ENCODE measurements at regions not wholly inside any gene's neighbourhood (a gene's known extent, or its start where the extent isn't known, plus 50 kb on each side); places are given as distances from the start of the nearest gene placed in this dataset.

DNA sequence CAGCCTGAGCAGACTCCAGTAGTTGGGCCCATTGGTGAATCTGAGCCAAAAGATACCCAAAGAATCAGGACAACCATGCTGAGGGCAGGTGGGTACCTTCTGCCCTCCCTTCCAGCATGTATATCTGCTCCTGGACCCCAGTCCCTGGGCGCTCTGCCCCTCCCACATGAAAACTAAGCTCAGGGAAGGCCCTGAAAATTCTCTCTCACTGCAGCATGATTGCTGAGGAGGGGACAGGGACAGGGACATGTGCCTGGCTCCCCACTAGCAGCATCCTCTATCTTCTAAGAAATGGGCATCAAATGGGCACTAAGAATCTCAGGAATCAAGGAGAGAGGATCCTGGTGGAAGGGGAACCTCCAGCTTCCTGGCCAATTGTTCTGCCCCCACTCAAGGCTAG, 446.0 kb downstream of the MATN1 start:
- H3K9ac ChIP-seq (ENCODE audit: low read length), result no peak overlapping the region
- intact Hi-C loops (cut with micrococcal nuclease), result no loop called here
- H3K9me3 ChIP-seq (ENCODE audit: control insufficient read depth in 1 of 2, insufficient read depth in 1 of 2, low read depth in 1 of 2, low read length in 2 of 2), result no peaks in the 10 kb centered on the region
- H2AFZ ChIP-seq (ENCODE audit: low read depth, low read length, poor library complexity, severe bottlenecking), result no peak overlapping the region
- CTCF ChIA-PET, result no interaction called here
- no peaks in the 10 kb centered on the region for H3K79me2 ChIP-seq (ENCODE audit: insufficient read depth, low read length)
- BruUV-seq (replicated peaks), result no TSS peak
- H3K9me2 ChIP-seq (ENCODE audit: insufficient read depth), result no peaks in the 10 kb centered on the region
- no peak overlapping the region for H3K4me3 ChIP-seq (replicated peaks in 1 of 2; ENCODE audit: low read depth in 1 of 2, low read length in 2 of 2)
- no peaks in the 10 kb centered on the region for H3K36me3 ChIP-seq (ENCODE audit: control insufficient read depth in 1 of 2, insufficient read depth in 2 of 2, low read length in 2 of 2)
- RAD21 ChIA-PET (ENCODE audit: low non-redundant PET in 1 of 2, low total read pairs in 2 of 2, uncharacterized antibody in 2 of 2, unreplicated experiment in 2 of 2), result no interaction called here
- TF ChIP-seq, protein P1, sequence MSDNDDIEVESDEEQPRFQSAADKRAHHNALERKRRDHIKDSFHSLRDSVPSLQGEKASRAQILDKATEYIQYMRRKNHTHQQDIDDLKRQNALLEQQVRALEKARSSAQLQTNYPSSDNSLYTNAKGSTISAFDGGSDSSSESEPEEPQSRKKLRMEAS (IDR thresholded peaks at IDR 0.05), result no peak
- TF ChIP-seq SRF (IDR thresholded peaks at IDR 0.05; ENCODE audit: low read depth) (no peak), POLR2AphosphoS5 (IDR thresholded peaks at IDR 0.05; ENCODE audit: low read depth, low read length) (no peak), FOSL1 (IDR thresholded peaks at IDR 0.05; ENCODE audit: low read depth) (no peak), TCF7L2 (IDR thresholded peaks at IDR 0.05; ENCODE audit: borderline replicate concordance, extremely low read depth, insufficient read depth, insufficient read length) (no peak), EZH2phosphoT487 (IDR thresholded peaks at IDR 0.05; ENCODE audit: borderline replicate concordance) (no peak), EGR1 (IDR thresholded peaks at IDR 0.05; ENCODE audit: low read depth) (no peak), ZNF274 (IDR thresholded peaks at IDR 0.05; ENCODE audit: low read depth, low read length) (no peak), ZFX (IDR thresholded peaks at IDR 0.05) (no peak), JUND (IDR thresholded peaks at IDR 0.05) (no peak), CBX3 (IDR thresholded peaks at IDR 0.05; ENCODE audit: low read depth) (no peak)
- TF ChIP-seq, protein P2, sequence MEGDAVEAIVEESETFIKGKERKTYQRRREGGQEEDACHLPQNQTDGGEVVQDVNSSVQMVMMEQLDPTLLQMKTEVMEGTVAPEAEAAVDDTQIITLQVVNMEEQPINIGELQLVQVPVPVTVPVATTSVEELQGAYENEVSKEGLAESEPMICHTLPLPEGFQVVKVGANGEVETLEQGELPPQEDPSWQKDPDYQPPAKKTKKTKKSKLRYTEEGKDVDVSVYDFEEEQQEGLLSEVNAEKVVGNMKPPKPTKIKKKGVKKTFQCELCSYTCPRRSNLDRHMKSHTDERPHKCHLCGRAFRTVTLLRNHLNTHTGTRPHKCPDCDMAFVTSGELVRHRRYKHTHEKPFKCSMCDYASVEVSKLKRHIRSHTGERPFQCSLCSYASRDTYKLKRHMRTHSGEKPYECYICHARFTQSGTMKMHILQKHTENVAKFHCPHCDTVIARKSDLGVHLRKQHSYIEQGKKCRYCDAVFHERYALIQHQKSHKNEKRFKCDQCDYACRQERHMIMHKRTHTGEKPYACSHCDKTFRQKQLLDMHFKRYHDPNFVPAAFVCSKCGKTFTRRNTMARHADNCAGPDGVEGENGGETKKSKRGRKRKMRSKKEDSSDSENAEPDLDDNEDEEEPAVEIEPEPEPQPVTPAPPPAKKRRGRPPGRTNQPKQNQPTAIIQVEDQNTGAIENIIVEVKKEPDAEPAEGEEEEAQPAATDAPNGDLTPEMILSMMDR (IDR thresholded peaks at IDR 0.05 in 2 of 3, conservative IDR thresholded peaks at IDR 0.05 in 1 of 3; ENCODE audit: borderline replicate concordance in 1 of 3, insufficient read depth in 1 of 3, low read depth in 2 of 3, low read length in 2 of 3), result no peak
- no peaks in the 10 kb centered on the region for H4K20me1 ChIP-seq (ENCODE audit: insufficient read depth)
- DNase-seq (ENCODE audit: low read depth, low spot score) (no peak), ATAC-seq (no peak)
- H3K27me3 ChIP-seq (ENCODE audit: insufficient read depth, low read length), result peaks cover 51% of the 10 kb centered on the region
- no peaks in the 10 kb centered on the region for H3K4me1 ChIP-seq (ENCODE audit: control insufficient read depth in 1 of 2, insufficient read depth in 2 of 2, low read length in 2 of 2)
- POLR2A ChIA-PET, result no interaction called here
- no peak overlapping the region for H3K27ac ChIP-seq (ENCODE audit: low read depth, low read length)
- H3K4me2 ChIP-seq (ENCODE audit: low read length), result no peak overlapping the region

Measured in HCT116 (cell line).